ENCODE measurements at regions not wholly inside any gene's neighbourhood (a gene's known extent, or its start where the extent isn't known, plus 50 kb on each side); places are given as distances from the start of the nearest gene placed in this dataset.

- TF ChIP-seq CTCF (IDR thresholded peaks at IDR 0.05; ENCODE audit: low read length) (no peak), EZH2 (IDR thresholded peaks at IDR 0.05; ENCODE audit: borderline replicate concordance, low read length) (no peak)
These were observed 839.2 kb downstream of the SLC6A15 start for GRCh38 chr12:84073401-84073800.
